A549 (cell line): ENCODE measurements at regions not wholly inside any gene's neighbourhood (a gene's known extent, or its start where the extent isn't known, plus 50 kb on each side); places are given as distances from the start of the nearest gene placed in this dataset.

ENCODE experiments used
- ATAC-seq, 2 experiments: fragments of 200-7000 bp in 1 of 2; fragments of >200 bp in 1 of 2; cut with Nextera tagmentation in 1 of 2; cut with Tn5 transposase in 1 of 2; 3 replicates each; pipeline versions ENCODE4 v1.8.0 to v1.9.1; 2018 to 2020; ENCODE audit warnings: mild to moderate bottlenecking in 1 of 2, moderate library complexity in 1 of 2
- CTCF ChIA-PET: fragments of 300-600 bp; sonication (Branson Sonifier 250); formaldehyde crosslinking; extraction: SDS; loops from one replicate; lab custom pipeline; 2021; ENCODE audit warnings: antibody characterized with exemption, inconsistent platforms; lab: Yijun Ruan, JAX
- POLR2A ChIA-PET: fragments of 350-600 bp; formaldehyde crosslinking; extraction: SDS; loops from one replicate; lab custom pipeline; 2021; ENCODE audit warnings: antibody characterized with exemption, inconsistent platforms; lab: Yijun Ruan, JAX
- DNase-seq, 2 experiments: peaks; one replicate each; pipeline versions ENCODE4 v3.0.0 to v3.0.0-alpha.2; 2011 to 2016; ENCODE audit warnings: low read depth in 1 of 2, low spot score in 1 of 2
- FAIRE-seq: peaks from 2 replicates; lab custom pipeline; 2011; peaks lifted over from hg19 to GRCh38; lab: Jason Lieb, UNC
- H3K27ac ChIP-seq, 2 experiments: fragments of >200 bp; sonication (Bioruptor Twin); formaldehyde crosslinking; 3 replicates each; pipeline ENCODE4 v1.5.1; 2016 to 2017
- H3K4me1 ChIP-seq: fragments of >200 bp; sonication (Bioruptor Twin); formaldehyde crosslinking; 3 replicates; pipeline ENCODE4 v1.6.1; 2016
- H3K4me2 ChIP-seq: fragments of >200 bp; sonication (Bioruptor Twin); formaldehyde crosslinking; 3 replicates; pipeline ENCODE4 v1.6.1; 2016
- H3K4me3 ChIP-seq: fragments of >200 bp; sonication (Bioruptor Twin); formaldehyde crosslinking; 3 replicates; pipeline ENCODE4 v1.5.1; 2016
- H3K9me3 ChIP-seq: fragments of >200 bp; sonication (Bioruptor Twin); formaldehyde crosslinking; 3 replicates; pipeline ENCODE4 v1.6.1; 2016
- BHLHE40 ChIP-seq: IDR thresholded peaks from 2 replicates; pipeline ENCODE4 v1.6.1; 2012; ENCODE audit warnings: low read depth, low read length, inconsistent platforms
- CBX2 ChIP-seq: fragments of 200-600 bp; sonication (generic); IDR thresholded peaks from 2 replicates; pipeline ENCODE4 v1.6.1; 2016; ENCODE audit warnings: low read depth, mild to moderate bottlenecking, borderline replicate concordance
- CEBPB ChIP-seq, 2 experiments: fragments of >200 bp in 1 of 2; sonication (Bioruptor Twin) in 1 of 2; formaldehyde crosslinking in 1 of 2; IDR thresholded peaks; 2 replicates each; pipeline ENCODE4 v1.6.1; 2012 to 2016
- E2F6 ChIP-seq: IDR thresholded peaks from 2 replicates; pipeline ENCODE4 v1.6.1; 2012; ENCODE audit warnings: low read depth, borderline replicate concordance
- HDAC2 ChIP-seq: fragments of 200-600 bp; sonication (generic); IDR thresholded peaks from 2 replicates; pipeline ENCODE4 v1.6.1; 2016
- HEYL ChIP-seq: fragments of 250-450 bp; sonication (Bioruptor Pico); IDR thresholded peaks from 2 replicates; pipeline ENCODE4 v1.8.0; 2021; ENCODE audit warnings: mild to moderate bottlenecking, moderate library complexity
- HMGXB4 ChIP-seq: fragments of 250-450 bp; sonication (Bioruptor Pico); IDR thresholded peaks from 2 replicates; pipeline ENCODE4 v1.5.0; 2021; ENCODE audit warnings: mild to moderate bottlenecking, moderate library complexity, borderline replicate concordance
- HOXB13 ChIP-seq: fragments of 250-450 bp; sonication (Bioruptor Pico); IDR thresholded peaks from 2 replicates; pipeline ENCODE4 v1.5.0; 2020; ENCODE audit warnings: low read depth, mild to moderate bottlenecking, moderate library complexity
- JUN ChIP-seq, 2 experiments: fragments of >200 bp; sonication (Bioruptor Twin); formaldehyde crosslinking; IDR thresholded peaks; 2 replicates in 1 of 2; 3 replicates in 1 of 2; pipeline ENCODE4 v1.6.1; 2016 to 2017
- MAFK ChIP-seq: fragments of 450-650 bp; IDR thresholded peaks from 2 replicates; pipeline ENCODE4 v1.6.1; 2014; ENCODE audit not compliant: partially characterized antibody
- NFE2L2 ChIP-seq: fragments of 150-350 bp; conservative IDR thresholded peaks from 2 replicates; pipeline ENCODE4 v1.6.1; 2014; ENCODE audit warnings: low read length
- POLR2AphosphoS2 ChIP-seq: conservative IDR thresholded peaks from 2 replicates; pipeline ENCODE4 v1.6.1; 2012; ENCODE audit warnings: low read length, improper control_type of control experiment, inconsistent platforms
- RCOR1 ChIP-seq: fragments of 150-350 bp; IDR thresholded peaks from 2 replicates; pipeline ENCODE4 v1.6.1; 2014; ENCODE audit warnings: antibody characterized with exemption, low read length, low read depth
- RFX5 ChIP-seq: fragments of 450-650 bp; IDR thresholded peaks from 2 replicates; pipeline ENCODE4 v1.7.1; 2014; ENCODE audit warnings: antibody characterized with exemption, mild to moderate bottlenecking, moderate library complexity
- RNF2 ChIP-seq: fragments of 200-600 bp; sonication (generic); IDR thresholded peaks from 2 replicates; pipeline ENCODE4 v1.6.1; 2016; ENCODE audit warnings: low read depth, mild to moderate bottlenecking, antibody characterized with exemption, moderate library complexity, borderline replicate concordance
- TP53 ChIP-seq: fragments of 250-450 bp; sonication (Bioruptor Pico); IDR thresholded peaks from 2 replicates; pipeline ENCODE4 v1.5.0; 2021; ENCODE audit warnings: mild to moderate bottlenecking, moderate library complexity
- ZNF302 ChIP-seq: fragments of 250-450 bp; sonication (Bioruptor Pico); IDR thresholded peaks from 2 replicates; pipeline ENCODE4 v1.9.0; 2021; ENCODE audit warnings: inconsistent platforms, mild to moderate bottlenecking, moderate library complexity
- WGBS: methylation state at CpG from one replicate; pipeline ENCODE4 v1.1.6; 2017; ENCODE audit errors: missing lambda C conversion rate; 5-methylcytosine and 5-hydroxymethylcytosine counted together
- TF ChIP-seq, protein P1 (sequence below): fragments of >200 bp; sonication (Bioruptor Twin); formaldehyde crosslinking; IDR thresholded peaks from 2 replicates; pipeline ENCODE4 v1.6.1; 2016
- TF ChIP-seq, protein P2 (sequence below): fragments of 150-350 bp; IDR thresholded peaks from 2 replicates; pipeline ENCODE4 v1.6.1; 2014; ENCODE audit warnings: low read depth, mild to moderate bottlenecking, low read length
- TF ChIP-seq, protein P3 (sequence below): fragments of 200-600 bp; sonication (generic); IDR thresholded peaks from 2 replicates; pipeline ENCODE4 v1.6.1; 2016; ENCODE audit warnings: antibody characterized with exemption, mild to moderate bottlenecking, moderate library complexity
- TF ChIP-seq, protein P4 (sequence below): IDR thresholded peaks from 2 replicates; pipeline ENCODE4 v1.6.1; 2012

DNA sequence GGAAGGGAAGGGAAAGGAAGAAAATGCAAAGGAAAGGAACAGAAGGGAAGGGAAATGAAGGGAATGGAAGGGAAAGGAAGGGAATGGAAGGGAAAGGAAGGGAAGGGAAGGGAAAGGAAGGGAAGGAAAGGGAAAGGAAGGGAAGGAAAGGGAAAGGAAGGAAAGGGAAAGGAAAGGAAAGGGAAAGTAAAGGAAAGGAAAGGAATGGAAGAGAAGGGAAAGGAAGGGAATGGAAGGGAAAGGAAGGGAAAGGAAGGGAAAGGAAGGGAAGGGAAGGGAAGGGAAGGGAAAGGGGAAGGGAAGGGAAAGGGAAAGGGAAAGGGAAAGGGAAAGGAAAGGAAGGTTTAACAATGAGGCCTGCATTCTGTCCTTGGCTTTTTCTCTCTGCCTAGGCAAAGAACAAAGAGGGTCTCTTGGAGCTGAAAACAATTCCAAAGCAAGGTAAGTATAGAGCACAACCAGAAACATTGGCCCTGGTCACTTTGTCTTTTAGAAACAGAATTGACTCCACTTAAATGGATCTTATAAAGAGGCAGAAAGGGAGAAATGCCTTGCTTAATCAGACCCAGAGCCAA lies 525.9 kb upstream of the TMPO start:
- POLR2A ChIA-PET, result no interaction called here
- FAIRE-seq, result no peak
- no peak for ATAC-seq
- no peak for TF ChIP-seq CBX2
- no peak for TF ChIP-seq CEBPB (IDR thresholded peaks at IDR 0.05)
- TF ChIP-seq ZNF302 (CRISPR knock-in tag), result no peak
- no peak for TF ChIP-seq RFX5
- TF ChIP-seq POLR2AphosphoS2, result no peak
- TF ChIP-seq, all 56 proteins: peak for 0
- Histone ChIP-seq H3K4me2 (no peak overlapping the region), H3K9me3 (no peaks in the 10 kb centered on the region), H3K4me3 (no peak overlapping the region), H3K4me1 (no peaks in the 10 kb centered on the region), H3K27ac (no peak overlapping the region)
- no peak for DNase-seq
- CTCF ChIA-PET, result no interaction called here

- no peak for TF ChIP-seq HDAC2
- TF ChIP-seq NFE2L2, result no peak
- no peak for TF ChIP-seq RFX5
- TF ChIP-seq, protein P1, sequence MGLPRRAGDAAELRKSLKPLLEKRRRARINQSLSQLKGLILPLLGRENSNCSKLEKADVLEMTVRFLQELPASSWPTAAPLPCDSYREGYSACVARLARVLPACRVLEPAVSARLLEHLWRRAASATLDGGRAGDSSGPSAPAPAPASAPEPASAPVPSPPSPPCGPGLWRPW, result no peak
- no peak for FAIRE-seq
- Histone ChIP-seq H3K27ac (no peak overlapping the region), H3K4me1 (no peaks in the 10 kb centered on the region), H3K9me3 (no peaks in the 10 kb centered on the region), H3K4me3 (no peak overlapping the region), H3K4me2 (no peak overlapping the region)
- no peak for ATAC-seq
- WGBS, result 4% methylated on average over 2 of the region's 2 CpGs
- POLR2A ChIA-PET, result no interaction called here
- CTCF ChIA-PET, result no interaction called here
- no peak for DNase-seq
These were observed 520.5 kb upstream of the TMPO start for GRCh38 chr12:97994746-97995484.

- H3K9me3 ChIP-seq, result no peaks in the 10 kb centered on the region
- TF ChIP-seq HEYL (CRISPR knock-in tag) (no peak), HOXB13 (CRISPR knock-in tag) (no peak), RCOR1 (no peak), TP53 (CRISPR knock-in tag) (no peak), BHLHE40 (no peak), JUN (IDR thresholded peaks at IDR 0.05) (no peak), MAFK (no peak), HMGXB4 (CRISPR knock-in tag) (no peak), E2F6 (no peak), RNF2 (no peak)
- TF ChIP-seq, protein P2, sequence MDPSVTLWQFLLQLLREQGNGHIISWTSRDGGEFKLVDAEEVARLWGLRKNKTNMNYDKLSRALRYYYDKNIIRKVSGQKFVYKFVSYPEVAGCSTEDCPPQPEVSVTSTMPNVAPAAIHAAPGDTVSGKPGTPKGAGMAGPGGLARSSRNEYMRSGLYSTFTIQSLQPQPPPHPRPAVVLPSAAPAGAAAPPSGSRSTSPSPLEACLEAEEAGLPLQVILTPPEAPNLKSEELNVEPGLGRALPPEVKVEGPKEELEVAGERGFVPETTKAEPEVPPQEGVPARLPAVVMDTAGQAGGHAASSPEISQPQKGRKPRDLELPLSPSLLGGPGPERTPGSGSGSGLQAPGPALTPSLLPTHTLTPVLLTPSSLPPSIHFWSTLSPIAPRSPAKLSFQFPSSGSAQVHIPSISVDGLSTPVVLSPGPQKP, result no peak
- TF ChIP-seq, protein P3, sequence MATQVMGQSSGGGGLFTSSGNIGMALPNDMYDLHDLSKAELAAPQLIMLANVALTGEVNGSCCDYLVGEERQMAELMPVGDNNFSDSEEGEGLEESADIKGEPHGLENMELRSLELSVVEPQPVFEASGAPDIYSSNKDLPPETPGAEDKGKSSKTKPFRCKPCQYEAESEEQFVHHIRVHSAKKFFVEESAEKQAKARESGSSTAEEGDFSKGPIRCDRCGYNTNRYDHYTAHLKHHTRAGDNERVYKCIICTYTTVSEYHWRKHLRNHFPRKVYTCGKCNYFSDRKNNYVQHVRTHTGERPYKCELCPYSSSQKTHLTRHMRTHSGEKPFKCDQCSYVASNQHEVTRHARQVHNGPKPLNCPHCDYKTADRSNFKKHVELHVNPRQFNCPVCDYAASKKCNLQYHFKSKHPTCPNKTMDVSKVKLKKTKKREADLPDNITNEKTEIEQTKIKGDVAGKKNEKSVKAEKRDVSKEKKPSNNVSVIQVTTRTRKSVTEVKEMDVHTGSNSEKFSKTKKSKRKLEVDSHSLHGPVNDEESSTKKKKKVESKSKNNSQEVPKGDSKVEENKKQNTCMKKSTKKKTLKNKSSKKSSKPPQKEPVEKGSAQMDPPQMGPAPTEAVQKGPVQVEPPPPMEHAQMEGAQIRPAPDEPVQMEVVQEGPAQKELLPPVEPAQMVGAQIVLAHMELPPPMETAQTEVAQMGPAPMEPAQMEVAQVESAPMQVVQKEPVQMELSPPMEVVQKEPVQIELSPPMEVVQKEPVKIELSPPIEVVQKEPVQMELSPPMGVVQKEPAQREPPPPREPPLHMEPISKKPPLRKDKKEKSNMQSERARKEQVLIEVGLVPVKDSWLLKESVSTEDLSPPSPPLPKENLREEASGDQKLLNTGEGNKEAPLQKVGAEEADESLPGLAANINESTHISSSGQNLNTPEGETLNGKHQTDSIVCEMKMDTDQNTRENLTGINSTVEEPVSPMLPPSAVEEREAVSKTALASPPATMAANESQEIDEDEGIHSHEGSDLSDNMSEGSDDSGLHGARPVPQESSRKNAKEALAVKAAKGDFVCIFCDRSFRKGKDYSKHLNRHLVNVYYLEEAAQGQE, result no peak
- TF ChIP-seq, protein P4, sequence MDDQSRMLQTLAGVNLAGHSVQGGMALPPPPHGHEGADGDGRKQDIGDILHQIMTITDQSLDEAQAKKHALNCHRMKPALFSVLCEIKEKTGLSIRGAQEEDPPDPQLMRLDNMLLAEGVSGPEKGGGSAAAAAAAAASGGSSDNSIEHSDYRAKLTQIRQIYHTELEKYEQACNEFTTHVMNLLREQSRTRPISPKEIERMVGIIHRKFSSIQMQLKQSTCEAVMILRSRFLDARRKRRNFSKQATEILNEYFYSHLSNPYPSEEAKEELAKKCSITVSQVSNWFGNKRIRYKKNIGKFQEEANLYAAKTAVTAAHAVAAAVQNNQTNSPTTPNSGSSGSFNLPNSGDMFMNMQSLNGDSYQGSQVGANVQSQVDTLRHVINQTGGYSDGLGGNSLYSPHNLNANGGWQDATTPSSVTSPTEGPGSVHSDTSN, result no peak
- TF ChIP-seq, all 56 proteins: peak for 0
- Histone ChIP-seq H3K27ac (no peak overlapping the region), H3K4me2 (no peak overlapping the region), H3K4me3 (no peak overlapping the region), H3K4me1 (no peaks in the 10 kb centered on the region)
- DNase-seq (no peak), FAIRE-seq (no peak), ATAC-seq (no peak)
- ChIA-PET POLR2A (no interaction called here), CTCF (no interaction called here)
- WGBS, result 0% methylated on average over 2 of the region's 2 CpGs
These were observed 519.8 kb upstream of the TMPO start for GRCh38 chr12:97995559-97995958.
